HEK293 (cell line): ENCODE measurements at regions not wholly inside any gene's neighbourhood (a gene's known extent, or its start where the extent isn't known, plus 50 kb on each side); places are given as distances from the start of the nearest gene placed in this dataset.
"Not testable (repeated sequence)": the region's sequence is repeated elsewhere in the genome, so short reads cannot be mapped to it uniquely, and the experiment has no call there.

Experiments
- CTCF ChIA-PET: fragments of 350-600 bp; formaldehyde crosslinking; extraction: SDS; loops from one replicate; lab custom pipeline; 2021; ENCODE audit warnings: antibody characterized with exemption; lab: Yijun Ruan, JAX
- POLR2A ChIA-PET: fragments of 300-600 bp; formaldehyde crosslinking; extraction: SDS; loops from one replicate; lab custom pipeline; 2020; ENCODE audit warnings: antibody characterized with exemption, inconsistent platforms; lab: Yijun Ruan, JAX
- H3K27ac ChIP-seq: fragments of 200-500 bp; sonication (Bioruptor generic); 2 replicates; pipeline ENCODE4 v1.5.1; 2014; ENCODE audit warnings: low read depth, low read length, control low read depth, inconsistent platforms; ENCODE audit errors: extremely low read depth
- H3K36me3 ChIP-seq, 2 experiments: fragments of 200-500 bp in 1 of 2; sonication (Bioruptor generic) in 1 of 2; 1 replicate in 1 of 2; 2 replicates in 1 of 2; pipeline ENCODE4 v1.5.1; 2014 to 2017; ENCODE audit warnings: inconsistent platforms in 2 of 2, low read length in 2 of 2; ENCODE audit not compliant: control insufficient read depth in 2 of 2, insufficient read depth in 1 of 2
- H3K4me1 ChIP-seq: fragments of 200-500 bp; sonication (Bioruptor generic); 2 replicates; pipeline ENCODE4 v1.5.1; 2014; ENCODE audit warnings: mild to moderate bottlenecking, low read length, inconsistent platforms; ENCODE audit not compliant: control insufficient read depth, insufficient read depth
- H3K4me3 ChIP-seq: 2 replicates; pipeline ENCODE4 v1.5.1; 2011; ENCODE audit warnings: low read depth, mild to moderate bottlenecking, control low read depth, low read length, moderate library complexity
- H3K9me3 ChIP-seq: fragments of 200-500 bp; sonication (Bioruptor generic); 2 replicates; pipeline ENCODE4 v1.5.1; 2014; ENCODE audit warnings: low read depth, low read length, inconsistent platforms; ENCODE audit not compliant: control insufficient read depth, insufficient read depth
- ZBTB48 ChIP-seq: fragments of 450-650 bp; formaldehyde crosslinking; IDR thresholded peaks from 2 replicates; pipeline ENCODE4 v1.5.1; 2016; ENCODE audit warnings: missing biosample characterization, missing genetic modification characterization
- ZNF335 ChIP-seq: fragments of 450-650 bp; formaldehyde crosslinking; conservative IDR thresholded peaks from 2 replicates; pipeline ENCODE4 v1.5.1; 2016; ENCODE audit warnings: missing biosample characterization, missing genetic modification characterization
- ZNF366 ChIP-seq: fragments of 450-650 bp; formaldehyde crosslinking; conservative IDR thresholded peaks from 2 replicates; pipeline ENCODE4 v1.5.1; 2016; ENCODE audit warnings: missing biosample characterization, missing genetic modification characterization
- ZNF654 ChIP-seq: fragments of 450-650 bp; formaldehyde crosslinking; IDR thresholded peaks from 2 replicates; pipeline ENCODE4 v1.5.1; 2016; ENCODE audit warnings: low read depth, missing biosample characterization, missing genetic modification characterization
- TF ChIP-seq, protein P1 (sequence below): fragments of 450-650 bp; formaldehyde crosslinking; IDR thresholded peaks from 2 replicates; pipeline ENCODE4 v1.5.1; 2016; ENCODE audit warnings: missing biosample characterization, missing genetic modification characterization
- TF ChIP-seq, protein P2 (sequence below): fragments of 450-650 bp; formaldehyde crosslinking; conservative IDR thresholded peaks from 2 replicates; pipeline ENCODE4 v1.5.1; 2016; ENCODE audit warnings: low read depth, missing biosample characterization, missing genetic modification characterization
- TF ChIP-seq, protein P3 (sequence below): IDR thresholded peaks from 2 replicates; pipeline ENCODE4 v1.6.1; 2011; ENCODE audit warnings: mild to moderate bottlenecking, low read depth, low read length, borderline replicate concordance
- TF ChIP-seq, protein P4 (sequence below): fragments of 450-650 bp; formaldehyde crosslinking; IDR thresholded peaks from 2 replicates; pipeline ENCODE4 v1.5.1; 2016; ENCODE audit warnings: missing biosample characterization, missing genetic modification characterization

DNA sequence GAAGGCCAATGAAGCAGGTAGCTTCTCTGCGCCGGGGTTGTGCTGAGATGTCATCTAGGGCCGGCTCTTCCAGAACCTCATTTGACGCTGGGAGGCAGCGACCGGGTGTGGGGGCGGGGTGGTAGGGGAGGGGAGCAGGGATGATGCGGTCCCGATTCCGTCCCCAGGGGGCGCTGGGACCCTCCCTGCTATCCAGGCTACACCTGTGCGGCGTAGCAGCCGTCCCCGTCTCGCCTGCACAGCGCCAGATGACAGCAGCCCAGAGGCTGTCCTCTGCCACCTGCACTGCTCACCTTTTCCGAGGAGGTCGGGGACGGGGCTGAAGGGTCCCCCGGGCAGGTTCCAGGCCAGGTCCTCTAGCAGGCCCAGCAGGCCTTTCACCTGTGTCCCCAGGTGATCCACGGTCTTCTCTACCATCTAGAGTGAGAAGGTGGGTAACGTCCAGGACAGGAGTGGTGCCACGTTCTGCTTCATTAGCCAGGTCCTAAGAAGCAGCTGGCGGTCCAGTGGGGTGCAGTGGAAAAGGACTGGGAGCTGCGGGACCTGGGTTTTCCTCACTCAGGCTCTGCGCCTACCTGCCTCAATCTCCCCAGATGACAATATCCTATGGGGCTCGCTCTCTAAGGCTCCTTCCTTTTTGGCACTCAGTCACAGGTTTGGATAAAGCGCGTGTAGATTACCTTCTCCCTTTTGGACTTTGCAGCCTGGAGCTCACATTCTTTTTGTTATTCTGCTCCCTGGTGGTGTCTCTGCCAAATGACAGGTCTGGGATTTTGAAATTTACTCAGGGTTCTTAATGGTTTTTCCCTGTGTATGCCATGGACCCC is 56.0 kb upstream of the RAB6C start:
- peak overlapping the region; percentile 26 for H3K4me3 ChIP-seq
- POLR2A ChIA-PET: no interaction called here

DNA sequence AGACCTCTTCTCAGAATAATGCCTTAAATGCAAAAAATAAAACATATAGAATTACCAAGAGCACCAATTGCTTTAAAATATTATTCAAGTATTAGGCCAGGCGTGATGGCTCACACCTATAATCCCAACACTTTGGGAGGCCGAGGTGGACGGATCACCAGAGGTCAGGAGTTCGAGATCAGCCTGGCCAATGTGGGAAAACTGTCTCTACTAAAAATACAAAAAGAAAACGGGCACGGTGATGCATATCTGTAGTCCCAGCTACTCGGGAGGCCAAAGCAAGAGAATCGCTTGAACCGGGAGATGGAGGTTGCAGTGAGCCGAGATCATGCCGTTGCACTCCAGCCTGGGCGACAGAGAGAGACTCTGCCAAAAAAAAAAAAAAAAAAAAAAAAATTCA is 55.4 kb upstream of the RAB6C start:
- H3K4me3 ChIP-seq, H3K36me3 ChIP-seq, H3K9me3 ChIP-seq, H3K27ac ChIP-seq, POLR2A ChIA-PET, H3K4me1 ChIP-seq: not testable (repeated sequence)
- CTCF ChIA-PET: interaction anchor here (0.6 to 2.4 kb wide), 20 partner anchors 9 to 1862 kb away, joined by 3 to 10 read pairs (median 4); no protein-coding TSS in a partner anchor

More for the DNA sequence above, 56.0 kb upstream of the RAB6C start:
- Histone ChIP-seq H3K4me1 (no peaks in the 10 kb centered on the region), H3K27ac (no peak overlapping the region), H3K36me3 (no peaks in the 10 kb centered on the region), H3K9me3 (no peaks in the 10 kb centered on the region)
- CTCF ChIA-PET: interaction anchor here (0.6 to 2.4 kb wide), 27 partner anchors 9 to 1861 kb away, joined by 3 to 10 read pairs (median 3); no protein-coding TSS in a partner anchor
- TF ChIP-seq, protein P1, sequence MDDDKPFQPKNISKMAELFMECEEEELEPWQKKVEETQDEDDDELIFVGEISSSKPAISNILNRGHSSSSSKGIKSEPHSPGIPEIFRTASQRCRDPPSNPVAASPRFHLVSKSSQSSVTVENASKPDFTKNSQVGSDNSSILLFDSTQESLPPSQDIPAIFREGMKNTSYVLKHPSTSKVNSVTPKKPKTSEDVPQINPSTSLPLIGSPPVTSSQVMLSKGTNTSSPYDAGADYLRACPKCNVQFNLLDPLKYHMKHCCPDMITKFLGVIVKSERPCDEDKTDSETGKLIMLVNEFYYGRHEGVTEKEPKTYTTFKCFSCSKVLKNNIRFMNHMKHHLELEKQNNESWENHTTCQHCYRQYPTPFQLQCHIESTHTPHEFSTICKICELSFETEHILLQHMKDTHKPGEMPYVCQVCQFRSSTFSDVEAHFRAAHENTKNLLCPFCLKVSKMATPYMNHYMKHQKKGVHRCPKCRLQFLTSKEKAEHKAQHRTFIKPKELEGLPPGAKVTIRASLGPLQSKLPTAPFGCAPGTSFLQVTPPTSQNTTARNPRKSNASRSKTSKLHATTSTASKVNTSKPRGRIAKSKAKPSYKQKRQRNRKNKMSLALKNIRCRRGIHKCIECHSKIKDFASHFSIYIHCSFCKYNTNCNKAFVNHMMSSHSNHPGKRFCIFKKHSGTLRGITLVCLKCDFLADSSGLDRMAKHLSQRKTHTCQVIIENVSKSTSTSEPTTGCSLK: no peak
- TF ChIP-seq ZBTB48: no peak
- peak; percentile 56 for TF ChIP-seq ZNF335 (tag by site-specific recombination)
- TF ChIP-seq ZNF654 (tag by site-specific recombination): peak; percentile 4; the same call in 1 of the 2 replicates
- no peak for TF ChIP-seq ZNF366

DNA sequence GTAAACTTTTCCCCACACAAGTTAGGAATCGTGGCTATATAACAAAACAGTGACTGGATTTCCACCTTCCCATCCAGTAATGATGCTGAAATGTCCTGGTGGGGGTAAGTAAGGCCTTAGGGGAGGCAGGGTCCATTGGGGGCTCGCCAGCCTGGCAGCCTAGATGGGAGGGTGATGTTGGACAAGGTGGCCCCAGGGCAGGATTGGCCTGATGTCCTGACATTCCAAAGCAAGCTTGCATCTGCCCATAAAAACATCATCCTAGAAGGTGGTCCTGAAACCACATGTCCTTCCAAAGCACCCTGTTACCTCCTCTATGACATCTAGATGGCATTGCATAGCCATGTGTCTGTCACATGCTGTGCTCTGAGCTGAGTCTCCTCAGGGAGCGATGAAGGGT is 54.1 kb upstream of the RAB6C start:
- TF ChIP-seq, protein P2, sequence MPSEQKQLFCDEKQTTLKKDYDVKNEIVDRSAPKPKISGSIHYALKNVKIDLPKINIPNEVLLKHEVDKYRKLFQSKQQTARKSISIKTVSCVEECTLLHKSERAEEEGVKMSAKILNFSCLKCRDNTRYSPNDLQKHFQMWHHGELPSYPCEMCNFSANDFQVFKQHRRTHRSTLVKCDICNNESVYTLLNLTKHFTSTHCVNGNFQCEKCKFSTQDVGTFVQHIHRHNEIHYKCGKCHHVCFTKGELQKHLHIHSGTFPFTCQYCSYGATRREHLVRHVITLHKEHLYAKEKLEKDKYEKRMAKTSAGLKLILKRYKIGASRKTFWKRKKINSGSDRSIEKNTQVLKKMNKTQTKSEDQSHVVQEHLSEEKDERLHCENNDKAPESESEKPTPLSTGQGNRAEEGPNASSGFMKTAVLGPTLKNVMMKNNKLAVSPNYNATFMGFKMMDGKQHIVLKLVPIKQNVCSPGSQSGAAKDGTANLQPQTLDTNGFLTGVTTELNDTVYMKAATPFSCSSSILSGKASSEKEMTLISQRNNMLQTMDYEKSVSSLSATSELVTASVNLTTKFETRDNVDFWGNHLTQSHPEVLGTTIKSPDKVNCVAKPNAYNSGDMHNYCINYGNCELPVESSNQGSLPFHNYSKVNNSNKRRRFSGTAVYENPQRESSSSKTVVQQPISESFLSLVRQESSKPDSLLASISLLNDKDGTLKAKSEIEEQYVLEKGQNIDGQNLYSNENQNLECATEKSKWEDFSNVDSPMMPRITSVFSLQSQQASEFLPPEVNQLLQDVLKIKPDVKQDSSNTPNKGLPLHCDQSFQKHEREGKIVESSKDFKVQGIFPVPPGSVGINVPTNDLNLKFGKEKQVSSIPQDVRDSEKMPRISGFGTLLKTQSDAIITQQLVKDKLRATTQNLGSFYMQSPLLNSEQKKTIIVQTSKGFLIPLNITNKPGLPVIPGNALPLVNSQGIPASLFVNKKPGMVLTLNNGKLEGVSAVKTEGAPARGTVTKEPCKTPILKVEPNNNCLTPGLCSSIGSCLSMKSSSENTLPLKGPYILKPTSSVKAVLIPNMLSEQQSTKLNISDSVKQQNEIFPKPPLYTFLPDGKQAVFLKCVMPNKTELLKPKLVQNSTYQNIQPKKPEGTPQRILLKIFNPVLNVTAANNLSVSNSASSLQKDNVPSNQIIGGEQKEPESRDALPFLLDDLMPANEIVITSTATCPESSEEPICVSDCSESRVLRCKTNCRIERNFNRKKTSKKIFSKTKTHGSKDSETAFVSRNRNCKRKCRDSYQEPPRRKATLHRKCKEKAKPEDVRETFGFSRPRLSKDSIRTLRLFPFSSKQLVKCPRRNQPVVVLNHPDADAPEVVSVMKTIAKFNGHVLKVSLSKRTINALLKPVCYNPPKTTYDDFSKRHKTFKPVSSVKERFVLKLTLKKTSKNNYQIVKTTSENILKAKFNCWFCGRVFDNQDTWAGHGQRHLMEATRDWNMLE (tag by site-specific recombination): no peak
- TF ChIP-seq, protein P3, sequence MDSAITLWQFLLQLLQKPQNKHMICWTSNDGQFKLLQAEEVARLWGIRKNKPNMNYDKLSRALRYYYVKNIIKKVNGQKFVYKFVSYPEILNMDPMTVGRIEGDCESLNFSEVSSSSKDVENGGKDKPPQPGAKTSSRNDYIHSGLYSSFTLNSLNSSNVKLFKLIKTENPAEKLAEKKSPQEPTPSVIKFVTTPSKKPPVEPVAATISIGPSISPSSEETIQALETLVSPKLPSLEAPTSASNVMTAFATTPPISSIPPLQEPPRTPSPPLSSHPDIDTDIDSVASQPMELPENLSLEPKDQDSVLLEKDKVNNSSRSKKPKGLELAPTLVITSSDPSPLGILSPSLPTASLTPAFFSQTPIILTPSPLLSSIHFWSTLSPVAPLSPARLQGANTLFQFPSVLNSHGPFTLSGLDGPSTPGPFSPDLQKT: no peak
- TF ChIP-seq, protein P4, sequence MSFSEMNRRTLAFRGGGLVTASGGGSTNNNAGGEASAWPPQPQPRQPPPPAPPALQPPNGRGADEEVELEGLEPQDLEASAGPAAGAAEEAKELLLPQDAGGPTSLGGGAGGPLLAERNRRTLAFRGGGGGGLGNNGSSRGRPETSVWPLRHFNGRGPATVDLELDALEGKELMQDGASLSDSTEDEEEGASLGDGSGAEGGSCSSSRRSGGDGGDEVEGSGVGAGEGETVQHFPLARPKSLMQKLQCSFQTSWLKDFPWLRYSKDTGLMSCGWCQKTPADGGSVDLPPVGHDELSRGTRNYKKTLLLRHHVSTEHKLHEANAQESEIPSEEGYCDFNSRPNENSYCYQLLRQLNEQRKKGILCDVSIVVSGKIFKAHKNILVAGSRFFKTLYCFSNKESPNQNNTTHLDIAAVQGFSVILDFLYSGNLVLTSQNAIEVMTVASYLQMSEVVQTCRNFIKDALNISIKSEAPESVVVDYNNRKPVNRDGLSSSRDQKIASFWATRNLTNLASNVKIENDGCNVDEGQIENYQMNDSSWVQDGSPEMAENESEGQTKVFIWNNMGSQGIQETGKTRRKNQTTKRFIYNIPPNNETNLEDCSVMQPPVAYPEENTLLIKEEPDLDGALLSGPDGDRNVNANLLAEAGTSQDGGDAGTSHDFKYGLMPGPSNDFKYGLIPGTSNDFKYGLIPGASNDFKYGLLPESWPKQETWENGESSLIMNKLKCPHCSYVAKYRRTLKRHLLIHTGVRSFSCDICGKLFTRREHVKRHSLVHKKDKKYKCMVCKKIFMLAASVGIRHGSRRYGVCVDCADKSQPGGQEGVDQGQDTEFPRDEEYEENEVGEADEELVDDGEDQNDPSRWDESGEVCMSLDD: no peak
- CTCF ChIA-PET: no interaction called here

More for the DNA sequence above, 54.1 kb upstream of the RAB6C start:
- no peak overlapping the region for H3K27ac ChIP-seq
- no peaks in the 10 kb centered on the region for H3K36me3 ChIP-seq
- H3K9me3 ChIP-seq: no peaks in the 10 kb centered on the region
- POLR2A ChIA-PET: no interaction called here
- H3K4me3 ChIP-seq: no peak overlapping the region
- no peaks in the 10 kb centered on the region for H3K4me1 ChIP-seq
